ENCODE measurements at regions not wholly inside any gene's neighbourhood (a gene's known extent, or its start where the extent isn't known, plus 50 kb on each side); places are given as distances from the start of the nearest gene placed in this dataset.

GRCh38 chr1:232376632-232377493, 253.1 kb downstream of the SIPA1L2 start:
- H3K4me1 ChIP-seq, result peaks cover 0 to 7% (median 3%) of the 10 kb centered on the region in 4 donors
- H3K27ac ChIP-seq, result no peak overlapping the region

DNA sequence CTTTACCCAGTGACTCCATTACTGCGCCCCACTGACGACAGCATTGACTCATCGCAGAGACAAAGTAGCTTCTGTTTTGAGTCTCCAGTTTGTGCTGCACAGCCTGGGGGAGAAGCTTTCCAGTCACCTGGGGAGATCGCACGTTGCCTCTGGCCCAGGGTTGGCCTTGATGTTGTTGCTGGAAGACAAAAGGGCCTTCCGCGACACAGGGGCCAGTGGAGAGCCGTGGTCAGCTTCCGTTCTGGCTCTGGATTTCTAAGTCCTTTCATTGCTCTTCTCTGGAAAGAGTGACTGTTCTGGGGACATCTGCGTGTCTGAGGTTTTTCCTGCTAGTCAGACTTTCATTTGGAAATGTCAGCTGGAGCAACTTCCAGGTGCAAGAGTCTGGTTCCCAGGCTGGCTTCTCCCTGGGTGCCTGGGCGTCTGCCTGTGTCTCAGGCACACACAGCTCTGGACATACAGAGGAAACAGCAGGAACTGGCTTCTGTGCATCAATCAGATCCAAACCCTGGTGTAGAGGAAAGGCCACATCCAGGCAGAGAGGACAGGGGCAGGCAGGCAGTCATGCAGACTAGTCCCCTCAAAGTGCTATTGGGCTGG, 257.0 kb downstream of the SIPA1L2 start:
- no peaks in the 10 kb centered on the region for H3K36me3 ChIP-seq
- no peaks in the 10 kb centered on the region for H3K27me3 ChIP-seq
- H3K9me3 ChIP-seq, result no peaks in the 10 kb centered on the region
- H3K4me1 ChIP-seq, result no peaks in the 10 kb centered on the region
- no peak overlapping the region for H3K4me3 ChIP-seq
- TF ChIP-seq CTCF (IDR thresholded peaks at IDR 0.05), result no peak
- H3K27ac ChIP-seq, result no peak overlapping the region
- intact Hi-C loops (cut with DNase I; ENCODE audit: low total_unique reads), result no loop called here
- no peak for DNase-seq

More at GRCh38 chr1:232376632-232377493, 253.1 kb downstream of the SIPA1L2 start:
- Histone ChIP-seq H3K27me3 (no peaks in the 10 kb centered on the region), H3K4me3 (no peak overlapping the region), H3K9me3 (no peaks in the 10 kb centered on the region), H3K36me3 (no peaks in the 10 kb centered on the region)
- no peak for TF ChIP-seq CTCF (IDR thresholded peaks at IDR 0.05)
- no peak for DNase-seq
- intact Hi-C loops (cut with DNase I; ENCODE audit: low total_unique reads), result no loop called here

GRCh38 chr1:232372431-232372830, 257.5 kb downstream of the SIPA1L2 start:
- no peaks in the 10 kb centered on the region for H3K27me3 ChIP-seq
- H3K27ac ChIP-seq, result no peak overlapping the region
- DNase-seq, result no peak
- no peaks in the 10 kb centered on the region for H3K9me3 ChIP-seq
- H3K4me1 ChIP-seq, result no peaks in the 10 kb centered on the region
- TF ChIP-seq CTCF (IDR thresholded peaks at IDR 0.05), result no peak
- H3K4me3 ChIP-seq, result no peak overlapping the region
- no peaks in the 10 kb centered on the region for H3K36me3 ChIP-seq
- intact Hi-C loops (cut with DNase I; ENCODE audit: low total_unique reads), result no loop called here

GRCh38 chr1:232369451-232370296, 260.3 kb downstream of the SIPA1L2 start:
- TF ChIP-seq CTCF (IDR thresholded peaks at IDR 0.05), result no peak
- H3K36me3 ChIP-seq, result no peaks in the 10 kb centered on the region
- no peaks in the 10 kb centered on the region for H3K27me3 ChIP-seq
- H3K9me3 ChIP-seq, result no peaks in the 10 kb centered on the region
- intact Hi-C loops (cut with DNase I; ENCODE audit: low total_unique reads), result no loop called here
- no peak overlapping the region for H3K27ac ChIP-seq
- no peaks in the 10 kb centered on the region for H3K4me1 ChIP-seq
- H3K4me3 ChIP-seq, result no peak overlapping the region
- DNase-seq, result no peak

DNA sequence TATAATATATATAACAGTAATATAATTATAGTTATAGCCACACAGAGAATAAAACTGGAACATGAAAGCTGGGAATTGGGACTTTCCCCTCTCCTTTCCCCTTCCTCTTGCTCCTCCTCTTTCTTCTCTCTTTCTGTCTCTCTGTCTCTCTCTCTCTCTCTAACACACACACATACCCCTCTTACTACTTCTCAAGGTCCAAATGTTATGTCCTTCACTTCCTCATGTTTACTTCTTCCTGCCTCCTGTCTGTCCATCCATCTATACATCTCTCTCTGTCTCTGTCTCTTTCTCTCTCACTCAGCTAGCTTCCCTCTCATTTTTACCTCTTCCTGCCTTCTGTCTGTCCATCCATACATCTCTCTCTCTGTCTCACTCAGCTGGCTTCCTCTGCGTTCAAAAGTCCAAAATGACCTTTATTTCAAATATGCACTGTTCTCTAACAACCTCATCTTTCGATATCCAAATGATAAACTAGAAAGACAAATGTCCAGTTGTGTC, 261.1 kb downstream of the SIPA1L2 start:
- DNase-seq, result no peak
- TF ChIP-seq CTCF (IDR thresholded peaks at IDR 0.05), result no peak
- H3K4me3 ChIP-seq, result no peak overlapping the region
- no peak overlapping the region for H3K27ac ChIP-seq
- no peaks in the 10 kb centered on the region for H3K4me1 ChIP-seq
- H3K36me3 ChIP-seq, result no peaks in the 10 kb centered on the region
- intact Hi-C loops (cut with DNase I; ENCODE audit: low total_unique reads), result no loop called here
- H3K9me3 ChIP-seq, result no peaks in the 10 kb centered on the region
- H3K27me3 ChIP-seq, result no peaks in the 10 kb centered on the region

Data from tibial artery (tissue), 4 donors.